PFSK-1 (cell line): ENCODE measurements at regions not wholly inside any gene's neighbourhood (a gene's known extent, or its start where the extent isn't known, plus 50 kb on each side); places are given as distances from the start of the nearest gene placed in this dataset.

Experiments used
- FOXP2 ChIP-seq: optimal IDR thresholded peaks from 2 replicates; pipeline ENCODE3; 2011; ENCODE audit warnings: borderline replicate concordance, control low read depth, inconsistent platforms; ENCODE audit not compliant: insufficient read depth; ENCODE audit errors: extremely low read length, extremely low read depth
- POLR2AphosphoS5 ChIP-seq: IDR thresholded peaks from 2 replicates; pipeline ENCODE4 v1.6.1; 2012; ENCODE audit warnings: low read depth, mild to moderate bottlenecking, control low read depth, low read length, moderate library complexity
- REST ChIP-seq, 2 experiments: IDR thresholded peaks; 2 replicates each; pipeline versions ENCODE4 v1.6.1 to v1.8.0; 2011 to 2012; ENCODE audit warnings: low read depth in 2 of 2, low read length in 2 of 2, control low read depth in 1 of 2, inconsistent platforms in 1 of 2, mild to moderate bottlenecking in 1 of 2, moderate library complexity in 1 of 2; ENCODE audit not compliant: insufficient read depth in 1 of 2
- SIN3A ChIP-seq: IDR thresholded peaks from 2 replicates; pipeline ENCODE4 v1.6.1; 2012; ENCODE audit warnings: mild to moderate bottlenecking, low read length, moderate library complexity, borderline replicate concordance; ENCODE audit not compliant: insufficient read depth
- TAF1 ChIP-seq: IDR thresholded peaks from 2 replicates; pipeline ENCODE4 v1.6.1; 2012; ENCODE audit warnings: low read length, control low read depth, borderline replicate concordance; ENCODE audit not compliant: insufficient read depth

GRCh38 chr6:23929201-23929600, 196.8 kb upstream of the NRSN1 start:
- TF ChIP-seq TAF1 (no peak), REST (IDR thresholded peaks at IDR 0.05; ENCODE audit: insufficient read depth in 1 of 2, low read depth in 2 of 2, low read length in 2 of 2) (no peak), FOXP2 (no peak), POLR2AphosphoS5 (no peak), SIN3A (no peak)

- TF ChIP-seq REST (IDR thresholded peaks at IDR 0.05; ENCODE audit: insufficient read depth in 1 of 2, low read depth in 2 of 2, low read length in 2 of 2): no peak
- TF ChIP-seq TAF1: no peak
- no peak for TF ChIP-seq FOXP2
- no peak for TF ChIP-seq POLR2AphosphoS5
- no peak for TF ChIP-seq SIN3A
Measured at GRCh38 chr6:23940466-23940865, 185.5 kb upstream of the NRSN1 start.

- TF ChIP-seq SIN3A (no peak), FOXP2 (no peak), POLR2AphosphoS5 (no peak), TAF1 (no peak), REST (IDR thresholded peaks at IDR 0.05; ENCODE audit: insufficient read depth in 1 of 2, low read depth in 2 of 2, low read length in 2 of 2) (no peak)
Measured at GRCh38 chr6:23951691-23952090, 174.3 kb upstream of the NRSN1 start.

- TF ChIP-seq TAF1 (no peak), REST (IDR thresholded peaks at IDR 0.05; ENCODE audit: insufficient read depth in 1 of 2, low read depth in 2 of 2, low read length in 2 of 2) (no peak), FOXP2 (no peak), SIN3A (no peak), POLR2AphosphoS5 (no peak)
Measured at GRCh38 chr6:23952245-23952644, 173.8 kb upstream of the NRSN1 start.

- TF ChIP-seq FOXP2: no peak
- no peak for TF ChIP-seq SIN3A
- no peak for TF ChIP-seq REST (IDR thresholded peaks at IDR 0.05; ENCODE audit: insufficient read depth in 1 of 2, low read depth in 2 of 2, low read length in 2 of 2)
- TF ChIP-seq TAF1: no peak
- no peak for TF ChIP-seq POLR2AphosphoS5
Measured at GRCh38 chr6:23953976-23954375, 172.0 kb upstream of the NRSN1 start.
